ENCODE measurements at regions not wholly inside any gene's neighbourhood (a gene's known extent, or its start where the extent isn't known, plus 50 kb on each side); places are given as distances from the start of the nearest gene placed in this dataset.
A peak's percentile ranks its signal among the peaks of the same experiment; 100 is the strongest.

GRCh38 chrX:20527558-20528011 is 260.9 kb upstream of the RPS6KA3 start:
- TF ChIP-seq EZH2 (IDR thresholded peaks at IDR 0.05; ENCODE audit: insufficient read depth, low read length): no peak
- peak; percentile 27 for TF ChIP-seq CTCF (IDR thresholded peaks at IDR 0.05; ENCODE audit: insufficient read depth, low read depth, low read length)

Measured in astrocyte (in vitro differentiated cells and primary cell).